IPS-18a (cell line): ENCODE measurements at regions not wholly inside any gene's neighbourhood (a gene's known extent, or its start where the extent isn't known, plus 50 kb on each side); places are given as distances from the start of the nearest gene placed in this dataset.

ENCODE experiments used
- H3K27ac ChIP-seq: one replicate; pipeline ENCODE4 v1.5.1; 2013; ENCODE audit warnings: low read length
- H3K27me3 ChIP-seq: one replicate; pipeline ENCODE4 v1.6.1; 2013; ENCODE audit warnings: mild to moderate bottlenecking, low read length; ENCODE audit not compliant: control insufficient read depth, insufficient read depth
- H3K36me3 ChIP-seq: one replicate; pipeline ENCODE4 v1.6.1; 2013; ENCODE audit warnings: low read depth, low read length; ENCODE audit not compliant: control insufficient read depth
- H3K4me1 ChIP-seq: one replicate; pipeline ENCODE4 v1.6.1; 2013; ENCODE audit warnings: low read depth, low read length; ENCODE audit not compliant: control insufficient read depth
- H3K4me3 ChIP-seq: one replicate; pipeline ENCODE4 v1.5.1; 2013; ENCODE audit warnings: low read length
- H3K9ac ChIP-seq: one replicate; pipeline ENCODE4 v1.6.1; 2013; ENCODE audit warnings: mild to moderate bottlenecking, low read length, moderate library complexity
- H3K9me3 ChIP-seq: one replicate; pipeline ENCODE4 v1.6.1; 2013; ENCODE audit warnings: low read depth, low read length; ENCODE audit not compliant: control insufficient read depth

GRCh38 chr12:124517260-124518050, 50.0 kb downstream of the NCOR2 start:
- Histone ChIP-seq H3K9me3 (no peaks in the 10 kb centered on the region), H3K36me3 (no peaks in the 10 kb centered on the region), H3K4me3 (no peak overlapping the region), H3K27ac (no peak overlapping the region), H3K27me3 (no peaks in the 10 kb centered on the region), H3K9ac (no peak overlapping the region), H3K4me1 (peaks cover 24% of the 10 kb centered on the region)

- Histone ChIP-seq H3K36me3 (no peaks in the 10 kb centered on the region), H3K27me3 (no peaks in the 10 kb centered on the region), H3K9ac (no peak overlapping the region), H3K4me1 (peaks cover 30% of the 10 kb centered on the region), H3K9me3 (no peaks in the 10 kb centered on the region), H3K27ac (no peak overlapping the region), H3K4me3 (no peak overlapping the region)
These were observed 50.6 kb downstream of the NCOR2 start for GRCh38 chr12:124516850-124517249.

- Histone ChIP-seq H3K36me3 (no peaks in the 10 kb centered on the region), H3K4me1 (peaks cover 30% of the 10 kb centered on the region), H3K27ac (no peak overlapping the region), H3K9me3 (no peaks in the 10 kb centered on the region), H3K27me3 (no peaks in the 10 kb centered on the region), H3K9ac (no peak overlapping the region), H3K4me3 (no peak overlapping the region)
These were observed 51.4 kb downstream of the NCOR2 start for GRCh38 chr12:124515981-124516380.

GRCh38 chr12:124514996-124515932, 52.1 kb downstream of the NCOR2 start:
- no peaks in the 10 kb centered on the region for H3K36me3 ChIP-seq
- H3K9ac ChIP-seq: no peak overlapping the region
- H3K27me3 ChIP-seq: no peaks in the 10 kb centered on the region
- no peaks in the 10 kb centered on the region for H3K9me3 ChIP-seq
- H3K27ac ChIP-seq: no peak overlapping the region
- peaks cover 31% of the 10 kb centered on the region for H3K4me1 ChIP-seq
- no peak overlapping the region for H3K4me3 ChIP-seq

GRCh38 chr12:124514145-124514995, 53.0 kb downstream of the NCOR2 start:
- Histone ChIP-seq H3K9ac (no peak overlapping the region), H3K4me3 (no peak overlapping the region), H3K9me3 (no peaks in the 10 kb centered on the region), H3K27me3 (no peaks in the 10 kb centered on the region), H3K36me3 (no peaks in the 10 kb centered on the region), H3K27ac (no peak overlapping the region), H3K4me1 (peaks cover 40% of the 10 kb centered on the region)

- peaks cover 39% of the 10 kb centered on the region for H3K4me1 ChIP-seq
- H3K9me3 ChIP-seq: no peaks in the 10 kb centered on the region
- H3K9ac ChIP-seq: peak overlapping the region; percentile 53
- H3K4me3 ChIP-seq: peak overlapping the region; percentile 47
- H3K27ac ChIP-seq: peak overlapping the region; percentile 95
- H3K27me3 ChIP-seq: no peaks in the 10 kb centered on the region
- no peaks in the 10 kb centered on the region for H3K36me3 ChIP-seq
These were observed 54.0 kb downstream of the NCOR2 start for GRCh38 chr12:124513297-124513867.

GRCh38 chr12:124512667-124513296, 54.6 kb downstream of the NCOR2 start:
- peak overlapping the region; percentile 47 for H3K4me3 ChIP-seq

GRCh38 chr12:124511259-124511985, 56.0 kb downstream of the NCOR2 start:
- H3K27ac ChIP-seq: no peak overlapping the region
- peaks cover 49% of the 10 kb centered on the region for H3K4me1 ChIP-seq
- no peaks in the 10 kb centered on the region for H3K36me3 ChIP-seq
- H3K9ac ChIP-seq: no peak overlapping the region
- H3K9me3 ChIP-seq: no peaks in the 10 kb centered on the region
- no peak overlapping the region for H3K4me3 ChIP-seq
- no peaks in the 10 kb centered on the region for H3K27me3 ChIP-seq

More at GRCh38 chr12:124512667-124513296, 54.6 kb downstream of the NCOR2 start:
- no peaks in the 10 kb centered on the region for H3K27me3 ChIP-seq
- no peaks in the 10 kb centered on the region for H3K36me3 ChIP-seq
- H3K9ac ChIP-seq: peak overlapping the region; percentile 53
- peaks cover 40% of the 10 kb centered on the region for H3K4me1 ChIP-seq
- no peaks in the 10 kb centered on the region for H3K9me3 ChIP-seq
- H3K27ac ChIP-seq: peak overlapping the region; percentile 95

- Histone ChIP-seq H3K4me1 (peaks cover 49% of the 10 kb centered on the region), H3K36me3 (no peaks in the 10 kb centered on the region), H3K9ac (no peak overlapping the region), H3K9me3 (no peaks in the 10 kb centered on the region), H3K27me3 (no peaks in the 10 kb centered on the region), H3K27ac (no peak overlapping the region), H3K4me3 (no peak overlapping the region)
These were observed 57.0 kb downstream of the NCOR2 start for GRCh38 chr12:124510301-124510970.
